ENCODE measurements at regions not wholly inside any gene's neighbourhood (a gene's known extent, or its start where the extent isn't known, plus 50 kb on each side); places are given as distances from the start of the nearest gene placed in this dataset.

DNA sequence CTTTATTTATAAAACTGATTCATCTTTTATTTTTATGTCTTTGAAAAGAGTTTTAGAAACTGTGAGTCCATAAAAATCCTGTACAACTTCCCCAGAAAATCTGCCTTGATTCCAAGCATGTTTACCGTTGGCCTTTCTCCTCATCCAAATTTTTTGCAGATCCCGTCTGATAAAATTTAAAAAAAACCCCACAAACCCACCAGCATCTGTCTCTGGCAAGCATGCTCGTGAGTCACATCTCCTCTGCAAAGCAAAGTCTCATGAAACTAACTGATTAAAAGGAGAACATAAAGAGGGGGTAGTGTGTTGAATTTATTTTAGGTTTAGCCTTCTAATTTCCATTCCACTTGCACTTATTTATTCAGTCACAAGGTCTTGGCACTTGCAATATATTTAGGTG is 109.4 kb downstream of the MAT2B start:
- Histone ChIP-seq H2AFZ (ENCODE audit: low read depth, low read length) (no peak overlapping the region), H3K9me1 (replicated peaks; ENCODE audit: control insufficient read depth, extremely low read depth, insufficient read depth, low read length) (no peaks in the 10 kb centered on the region), H3K4me1 (ENCODE audit: control insufficient read depth, extremely low read depth, insufficient read depth, low read length) (no peaks in the 10 kb centered on the region), H3K4me2 (ENCODE audit: insufficient read depth, low read length) (no peak overlapping the region), H3K36me3 (ENCODE audit: control insufficient read depth in 2 of 2, extremely low read depth in 1 of 2, insufficient read depth in 2 of 2, low read length in 2 of 2) (no peaks in the 10 kb centered on the region), H3K4me3 (replicated peaks in 1 of 3; ENCODE audit: insufficient read depth in 1 of 3, low read depth in 1 of 3, low read length in 3 of 3) (no peak overlapping the region), H3K27ac (ENCODE audit: insufficient read depth, low read depth, low read length) (no peak overlapping the region), H3K79me2 (ENCODE audit: control insufficient read depth, insufficient read depth, low read length) (no peaks in the 10 kb centered on the region), H4K20me1 (replicated peaks; ENCODE audit: control insufficient read depth, extremely low read depth, insufficient read depth, low read length) (no peaks in the 10 kb centered on the region), H3K27me3 (ENCODE audit: control insufficient read depth in 2 of 2, insufficient read depth in 2 of 2, low read length in 2 of 2) (no peaks in the 10 kb centered on the region), H3K9ac (replicated peaks; ENCODE audit: extremely low read depth, insufficient read depth, low read length) (no peak overlapping the region), H3K9me3 (replicated peaks; ENCODE audit: control insufficient read depth, insufficient read depth, low read length) (no peaks in the 10 kb centered on the region)
- CTCF ChIA-PET, result no interaction called here
- TF ChIP-seq, protein P1, sequence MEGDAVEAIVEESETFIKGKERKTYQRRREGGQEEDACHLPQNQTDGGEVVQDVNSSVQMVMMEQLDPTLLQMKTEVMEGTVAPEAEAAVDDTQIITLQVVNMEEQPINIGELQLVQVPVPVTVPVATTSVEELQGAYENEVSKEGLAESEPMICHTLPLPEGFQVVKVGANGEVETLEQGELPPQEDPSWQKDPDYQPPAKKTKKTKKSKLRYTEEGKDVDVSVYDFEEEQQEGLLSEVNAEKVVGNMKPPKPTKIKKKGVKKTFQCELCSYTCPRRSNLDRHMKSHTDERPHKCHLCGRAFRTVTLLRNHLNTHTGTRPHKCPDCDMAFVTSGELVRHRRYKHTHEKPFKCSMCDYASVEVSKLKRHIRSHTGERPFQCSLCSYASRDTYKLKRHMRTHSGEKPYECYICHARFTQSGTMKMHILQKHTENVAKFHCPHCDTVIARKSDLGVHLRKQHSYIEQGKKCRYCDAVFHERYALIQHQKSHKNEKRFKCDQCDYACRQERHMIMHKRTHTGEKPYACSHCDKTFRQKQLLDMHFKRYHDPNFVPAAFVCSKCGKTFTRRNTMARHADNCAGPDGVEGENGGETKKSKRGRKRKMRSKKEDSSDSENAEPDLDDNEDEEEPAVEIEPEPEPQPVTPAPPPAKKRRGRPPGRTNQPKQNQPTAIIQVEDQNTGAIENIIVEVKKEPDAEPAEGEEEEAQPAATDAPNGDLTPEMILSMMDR (IDR thresholded peaks at IDR 0.05; ENCODE audit: extremely low read depth in 1 of 2, insufficient read depth in 1 of 2, low read depth in 1 of 2, low read length in 2 of 2), result no peak
- TF ChIP-seq MAX (IDR thresholded peaks at IDR 0.05; ENCODE audit: insufficient read depth, insufficient read length), result no peak
- TF ChIP-seq EZH2 (IDR thresholded peaks at IDR 0.05; ENCODE audit: borderline replicate concordance, low read depth, low read length, severe bottlenecking), result no peak
- TF ChIP-seq FOS (IDR thresholded peaks at IDR 0.05; ENCODE audit: borderline replicate concordance, insufficient read depth, low read length), result no peak
- TF ChIP-seq POLR2AphosphoS5 (IDR thresholded peaks at IDR 0.05; ENCODE audit: insufficient read depth, low read depth, low read length), result no peak
- no peak for TF ChIP-seq JUN (IDR thresholded peaks at IDR 0.05; ENCODE audit: borderline replicate concordance, insufficient read depth, insufficient read length, low read depth)
- TF ChIP-seq POLR2A (IDR thresholded peaks at IDR 0.05; ENCODE audit: low read depth, low read length), result no peak
- no peak for TF ChIP-seq GATA2 (IDR thresholded peaks at IDR 0.05; ENCODE audit: insufficient read depth, insufficient read length, low read depth, low read length)
- TF ChIP-seq MYC (IDR thresholded peaks at IDR 0.05; ENCODE audit: low read depth, low read length), result no peak
- POLR2A ChIA-PET, result no interaction called here
- no TSS peak for BruUV-seq (replicated peaks)
- FAIRE-seq (no peak), DNase-seq (ENCODE audit: low read depth, low spot score) (no peak)
- intact Hi-C loops (cut with micrococcal nuclease) (no loop called here), dilution Hi-C loops (cut with MboI; ENCODE audit: extremely low pct_ligation_motif_present, low sequenced_read_pairs) (no loop called here)

Data from endothelial cell of umbilical vein (primary cell).